Mucosa of descending colon (tissue), 3 donors: ENCODE measurements at regions not wholly inside any gene's neighbourhood (a gene's known extent, or its start where the extent isn't known, plus 50 kb on each side); places are given as distances from the start of the nearest gene placed in this dataset.

Source experiments
- ATAC-seq: fragments of 200-7000 bp; cut with Tn5 transposase; one replicate; pipeline ENCODE4 v1.9.1; 2020; ENCODE audit warnings: mild to moderate bottlenecking, moderate library complexity
- DNase-seq, 3 donors: peaks; one replicate each; pipeline ENCODE4 v3.0.0-alpha.2; 2020
- H3K36me3 ChIP-seq: fragments of 200-600 bp; one replicate; pipeline ENCODE4 v1.8.0; 2021; ENCODE audit warnings: low read depth, mild to moderate bottlenecking
- H3K4me1 ChIP-seq: fragments of 200-600 bp; one replicate; pipeline ENCODE4 v1.8.0; 2021; ENCODE audit warnings: low read depth, mild to moderate bottlenecking
- H3K4me3 ChIP-seq: fragments of 200-600 bp; one replicate; pipeline ENCODE4 v1.8.0; 2021; ENCODE audit warnings: mild to moderate bottlenecking
- H3K9me3 ChIP-seq: fragments of 200-600 bp; one replicate; pipeline ENCODE4 v1.8.0; 2021; ENCODE audit warnings: mild to moderate bottlenecking
- CTCF ChIP-seq: fragments of 200-600 bp; IDR thresholded peaks from one replicate; pipeline ENCODE4 v1.8.0; 2022; ENCODE audit warnings: antibody characterized with exemption, mild to moderate bottlenecking
- intact Hi-C, 2 donors: fragments of 100-400 bp; cut with DNase I in 1 of 2; cut with micrococcal nuclease in 1 of 2; formaldehyde crosslinking; loops; one replicate each; pipeline versions ENCODE4 v1.11.0 to v1.11.1; 2022; cut with DNase I, micrococcal nuclease
- donor health status: DM: no; HTN: no; CAD: no; lungs with moderate emphysema.
- donor health status: DM: no; HTN: no; CAD: no.
- donor health status: DM: no; HTN: yes; CAD: no.

- DNase-seq (peak in 1 of 3 donors; percentile 13), ATAC-seq (no peak)
- Histone ChIP-seq H3K9me3 (no peaks in the 10 kb centered on the region), H3K4me1 (no peaks in the 10 kb centered on the region), H3K36me3 (no peaks in the 10 kb centered on the region), H3K4me3 (no peak overlapping the region)
- TF ChIP-seq CTCF = no peak
- intact Hi-C loops = no loop called here
Observed at GRCh38 chr15:94607176-94607654, 375.9 kb downstream of the MCTP2 start.

GRCh38 chr15:94610069-94610468 is 378.7 kb downstream of the MCTP2 start:
- Histone ChIP-seq H3K36me3 (no peaks in the 10 kb centered on the region), H3K9me3 (no peaks in the 10 kb centered on the region), H3K4me3 (no peak overlapping the region), H3K4me1 (no peaks in the 10 kb centered on the region)
- TF ChIP-seq CTCF = no peak
- DNase-seq = no peak
- no peak for ATAC-seq
- intact Hi-C loops = no loop called here

- TF ChIP-seq CTCF = no peak
Observed at GRCh38 chr15:94610485-94610884, 379.1 kb downstream of the MCTP2 start.

GRCh38 chr15:94611656-94612055 is 380.3 kb downstream of the MCTP2 start:
- no peak for TF ChIP-seq CTCF

More at GRCh38 chr15:94610485-94610884, 379.1 kb downstream of the MCTP2 start:
- Histone ChIP-seq H3K4me3 (no peak overlapping the region), H3K9me3 (no peaks in the 10 kb centered on the region), H3K36me3 (no peaks in the 10 kb centered on the region), H3K4me1 (no peaks in the 10 kb centered on the region)
- no peak for ATAC-seq
- intact Hi-C loops = no loop called here
- no peak for DNase-seq

GRCh38 chr15:94615688-94616087 is 384.3 kb downstream of the MCTP2 start:
- Histone ChIP-seq H3K9me3 (no peaks in the 10 kb centered on the region), H3K4me1 (no peaks in the 10 kb centered on the region), H3K36me3 (no peaks in the 10 kb centered on the region), H3K4me3 (no peak overlapping the region)
- intact Hi-C loops = no loop called here
- no peak for ATAC-seq
- DNase-seq = no peak
- TF ChIP-seq CTCF = no peak

More at GRCh38 chr15:94611656-94612055, 380.3 kb downstream of the MCTP2 start:
- H3K4me1 ChIP-seq = no peaks in the 10 kb centered on the region
- intact Hi-C loops = no loop called here
- H3K36me3 ChIP-seq = no peaks in the 10 kb centered on the region
- DNase-seq (no peak), ATAC-seq (no peak)
- H3K9me3 ChIP-seq = no peaks in the 10 kb centered on the region
- no peak overlapping the region for H3K4me3 ChIP-seq

- DNase-seq = no peak
- intact Hi-C loops = no loop called here
- H3K9me3 ChIP-seq = no peaks in the 10 kb centered on the region
- no peaks in the 10 kb centered on the region for H3K4me1 ChIP-seq
- TF ChIP-seq CTCF = no peak
- ATAC-seq = no peak
- H3K36me3 ChIP-seq = no peaks in the 10 kb centered on the region
- H3K4me3 ChIP-seq = no peak overlapping the region
Observed at GRCh38 chr15:94620632-94621031, 389.3 kb downstream of the MCTP2 start.
